WI38 (cell line): ENCODE measurements at regions not wholly inside any gene's neighbourhood (a gene's known extent, or its start where the extent isn't known, plus 50 kb on each side); places are given as distances from the start of the nearest gene placed in this dataset.

Experiments
- H3K4me3 ChIP-seq: 2 replicates; pipeline ENCODE4 v1.5.1; 2011; ENCODE audit warnings: low read depth, mild to moderate bottlenecking, control low read depth, low read length
- CTCF ChIP-seq: IDR thresholded peaks from 2 replicates; pipeline ENCODE4 v1.5.1; 2012; ENCODE audit warnings: low read depth, mild to moderate bottlenecking, control low read depth, low read length

- no peak for TF ChIP-seq CTCF
- H3K4me3 ChIP-seq: no peak overlapping the region
These were observed 250.4 kb downstream of the MRTFB start for GRCh38 chr16:14321542-14321941.

GRCh38 chr16:14320406-14320805 lies 249.3 kb downstream of the MRTFB start:
- no peak for TF ChIP-seq CTCF
- no peak overlapping the region for H3K4me3 ChIP-seq
